MCF 10A (cell line): ENCODE measurements at regions not wholly inside any gene's neighbourhood (a gene's known extent, or its start where the extent isn't known, plus 50 kb on each side); places are given as distances from the start of the nearest gene placed in this dataset.

Source experiments
- BruUV-seq: library from RNA; stranded (reverse); fragments of 400-500 nt; replicated peaks from 2 replicates; lab custom pipeline; 2021; lab: Mats Ljungman, UMichigan
- CTCF ChIA-PET: fragments of 300-600 bp; sonication (Branson Sonifier 250); formaldehyde crosslinking; extraction: SDS; loops from one replicate; lab custom pipeline; 2021; ENCODE audit warnings: antibody characterized with exemption, inconsistent platforms; lab: Yijun Ruan, JAX
- POLR2A ChIA-PET: fragments of 300-600, 350-650 bp; sonication (Branson Sonifier 250); formaldehyde crosslinking; extraction: SDS; loops from one replicate; lab custom pipeline; 2020; ENCODE audit warnings: antibody characterized with exemption, inconsistent platforms; lab: Yijun Ruan, JAX
- DNase-seq: peaks from one replicate; pipeline ENCODE4 v3.0.0-alpha.2; 2018; ENCODE audit not compliant: unreplicated experiment
- H3K27ac Mint-ChIP-seq: one replicate; pipeline ENCODE4 v1.8.0; 2022; ENCODE audit warnings: mild to moderate bottlenecking, low read depth, mixed read lengths; ENCODE audit not compliant: unreplicated experiment
- H3K27me3 Mint-ChIP-seq: one replicate; pipeline ENCODE4 v1.8.0; 2022; ENCODE audit warnings: mixed read lengths; ENCODE audit not compliant: insufficient read depth, unreplicated experiment
- H3K36me3 Mint-ChIP-seq: one replicate; pipeline ENCODE4 v1.8.0; 2022; ENCODE audit warnings: mild to moderate bottlenecking, moderate library complexity, mixed read lengths; ENCODE audit not compliant: insufficient read depth, unreplicated experiment
- H3K4me1 Mint-ChIP-seq: one replicate; pipeline ENCODE4 v1.8.0; 2022; ENCODE audit warnings: mixed read lengths; ENCODE audit not compliant: insufficient read depth, unreplicated experiment
- H3K4me3 Mint-ChIP-seq: one replicate; pipeline ENCODE4 v1.8.0; 2022; ENCODE audit warnings: mild to moderate bottlenecking, moderate library complexity, mixed read lengths; ENCODE audit not compliant: unreplicated experiment
- H3K9me3 Mint-ChIP-seq: one replicate; pipeline ENCODE4 v1.8.0; 2022; ENCODE audit warnings: mixed read lengths; ENCODE audit not compliant: unreplicated experiment
- CTCF ChIP-seq: fragments of 200-600 bp; IDR thresholded peaks from one replicate; pipeline ENCODE4 v1.8.0; 2022; ENCODE audit warnings: antibody characterized with exemption, mild to moderate bottlenecking; ENCODE audit not compliant: unreplicated experiment
- intact Hi-C: fragments of 100-400 bp; cut with micrococcal nuclease; formaldehyde crosslinking; loops from 2 replicates; pipeline ENCODE4 v1.14.1; 2022

GRCh38 chr7:13007331-13007730, 319.9 kb downstream of the ARL4A start:
- Mint-ChIP-seq H3K27me3 (no peaks in the 10 kb centered on the region), H3K4me1 (no peaks in the 10 kb centered on the region), H3K36me3 (no peaks in the 10 kb centered on the region), H3K9me3 (peaks cover 7% of the 10 kb centered on the region), H3K4me3 (no peak overlapping the region), H3K27ac (no peak overlapping the region)
- intact Hi-C loops: no loop called here
- CTCF ChIA-PET: no interaction called here
- no TSS peak for BruUV-seq
- POLR2A ChIA-PET: no interaction called here
- TF ChIP-seq CTCF: no peak
- no peak for DNase-seq

- no peak for TF ChIP-seq CTCF
- CTCF ChIA-PET: interaction anchor here (1.1 kb wide), 1 partner anchor 257 kb away, joined by 3 read pairs; no protein-coding TSS in a partner anchor
- intact Hi-C loops: no loop called here
- Mint-ChIP-seq H3K27ac (no peak overlapping the region), H3K36me3 (no peaks in the 10 kb centered on the region), H3K4me1 (no peaks in the 10 kb centered on the region), H3K9me3 (peaks cover 7% of the 10 kb centered on the region), H3K4me3 (no peak overlapping the region), H3K27me3 (no peaks in the 10 kb centered on the region)
- POLR2A ChIA-PET: no interaction called here
- no peak for DNase-seq
- no TSS peak for BruUV-seq
Observed at GRCh38 chr7:13009517-13009916, 322.1 kb downstream of the ARL4A start.

GRCh38 chr7:13014011-13014410, 326.6 kb downstream of the ARL4A start:
- BruUV-seq: no TSS peak
- Mint-ChIP-seq H3K27ac (no peak overlapping the region), H3K4me1 (peaks cover 8% of the 10 kb centered on the region), H3K9me3 (peaks cover 7% of the 10 kb centered on the region), H3K4me3 (no peak overlapping the region), H3K36me3 (no peaks in the 10 kb centered on the region), H3K27me3 (no peaks in the 10 kb centered on the region)
- ChIA-PET POLR2A (interaction anchor here (0.9 to 1.2 kb wide), 3 partner anchors 10 to 326 kb away, joined by 3 to 4 read pairs (median 3); partner anchors contain the start of gene ARL4A), CTCF (no interaction called here)
- TF ChIP-seq CTCF: no peak
- intact Hi-C loops: no loop called here
- DNase-seq: no peak

- TF ChIP-seq CTCF: no peak
- intact Hi-C loops: loop anchor here (5.0 kb wide), 1 partner anchor 329 kb away; the partner anchor contains the start of gene ARL4A
- Mint-ChIP-seq H3K27me3 (no peaks in the 10 kb centered on the region), H3K4me1 (peaks cover 8% of the 10 kb centered on the region), H3K36me3 (no peaks in the 10 kb centered on the region), H3K27ac (peak overlapping the region; percentile 19), H3K9me3 (peaks cover 5% of the 10 kb centered on the region), H3K4me3 (no peak overlapping the region)
- POLR2A ChIA-PET: interaction anchor here (0.8 to 3.3 kb wide), 5 partner anchors 27 to 328 kb away, joined by 3 to 39 read pairs (median 6); partner anchors contain the start of gene ARL4A
- CTCF ChIA-PET: interaction anchor here (0.6 kb wide), 1 partner anchor 21 kb away, joined by 3 read pairs; no protein-coding TSS in a partner anchor
- BruUV-seq: no TSS peak
- DNase-seq: no peak
Observed at GRCh38 chr7:13016036-13016581, 328.7 kb downstream of the ARL4A start.
